ENCODE measurements at regions not wholly inside any gene's neighbourhood (a gene's known extent, or its start where the extent isn't known, plus 50 kb on each side); places are given as distances from the start of the nearest gene placed in this dataset.
"Not testable (repeated sequence)": the region's sequence is repeated elsewhere in the genome, so short reads cannot be mapped to it uniquely, and the experiment has no call there.

GRCh38 chr21:36246080-36246631 is 73.8 kb upstream of the MORC3 start:
- no peak for DNase-seq (ENCODE audit: low read depth in 2 of 2)

DNA sequence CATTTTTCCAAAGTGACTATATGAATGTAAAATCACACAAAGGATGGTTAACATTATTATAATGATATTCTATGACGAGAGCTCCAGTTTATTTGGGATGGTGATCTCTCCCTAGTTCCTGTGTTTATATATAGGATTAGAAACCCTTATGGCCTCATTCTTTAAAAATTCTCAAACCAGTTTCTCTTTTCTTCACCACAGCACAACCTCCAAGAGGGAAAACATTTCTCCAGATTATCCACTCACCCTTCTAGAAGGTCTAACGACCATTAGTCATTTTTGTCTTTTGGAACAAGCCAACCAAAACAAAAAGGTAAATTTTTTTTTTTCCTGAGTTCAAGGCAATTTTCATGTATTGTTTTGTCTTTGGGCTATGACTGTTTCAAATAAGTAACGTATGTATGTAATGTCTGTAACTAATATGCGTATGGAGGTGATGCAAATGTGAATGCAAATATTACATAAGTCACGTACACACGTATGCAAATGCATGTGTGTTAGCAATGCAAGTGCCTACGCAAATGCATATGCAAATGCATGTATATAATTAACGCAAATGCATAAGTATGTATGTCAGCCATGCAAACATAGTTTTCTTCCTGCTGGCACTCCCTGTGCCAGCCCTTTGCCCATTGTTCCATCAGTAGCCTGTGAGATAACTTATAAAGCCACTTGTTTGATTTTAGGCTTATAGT is 72.5 kb upstream of the MORC3 start:
- no peak for DNase-seq (ENCODE audit: low read depth in 2 of 2)

- DNase-seq (ENCODE audit: low read depth in 2 of 2) = no peak
Measured at GRCh38 chr21:36249576-36250422, 70.2 kb upstream of the MORC3 start.

- DNase-seq (ENCODE audit: low read depth in 2 of 2) = no peak
Measured at GRCh38 chr21:36250423-36251075, 69.4 kb upstream of the MORC3 start.

DNA sequence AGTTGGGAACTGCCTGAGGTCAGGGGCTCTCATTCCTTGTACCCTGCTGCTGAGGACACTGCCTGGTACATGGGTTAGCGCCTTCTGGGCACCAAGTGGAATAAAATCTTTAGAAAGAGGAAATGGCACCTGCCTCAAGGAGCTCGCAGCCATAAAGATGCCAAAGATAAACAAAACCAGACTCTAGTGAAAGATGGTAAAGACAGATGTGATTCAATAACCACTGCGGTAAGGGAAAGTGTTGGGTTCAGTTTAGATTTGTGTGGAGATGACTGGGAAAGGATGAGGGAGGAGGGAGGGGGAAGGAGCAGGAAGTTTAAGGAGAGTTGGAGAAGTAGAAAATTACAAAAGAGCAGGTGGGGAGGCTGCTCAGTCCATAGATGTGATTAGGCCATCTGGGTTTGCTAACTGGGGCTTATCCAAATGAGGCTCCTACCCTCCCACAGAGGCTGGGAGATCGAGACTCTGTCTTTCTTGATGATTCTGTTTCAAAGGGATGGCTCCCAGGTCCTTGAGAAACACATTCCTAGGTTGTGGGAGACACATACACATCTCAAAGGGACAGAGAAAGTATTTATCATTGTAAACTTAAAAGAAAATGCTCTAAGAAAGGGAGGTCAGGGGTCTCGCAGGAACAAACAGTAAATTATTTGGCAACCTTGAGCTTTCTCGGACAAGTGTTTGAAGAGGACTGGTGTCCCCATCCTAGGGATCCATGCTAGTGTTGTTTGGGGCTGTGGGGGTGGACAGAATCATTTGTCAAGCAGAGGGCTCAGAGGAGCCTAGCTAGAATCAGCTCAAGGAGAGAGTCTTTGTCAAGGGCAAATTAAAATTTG is 65.7 kb upstream of the MORC3 start:
- DNase-seq (ENCODE audit: low read depth in 2 of 2) = no peak

GRCh38 chr21:36255663-36256062 is 64.3 kb upstream of the MORC3 start:
- DNase-seq (ENCODE audit: low read depth in 2 of 2) = no peak

GRCh38 chr21:36257657-36258056 is 62.3 kb upstream of the MORC3 start:
- DNase-seq (ENCODE audit: low read depth in 2 of 2) = no peak

GRCh38 chr21:36260030-36260787 is 59.8 kb upstream of the MORC3 start:
- peak in 1 of 2 donors; percentile 23 for DNase-seq (ENCODE audit: low read depth in 2 of 2)

- DNase-seq (ENCODE audit: low read depth in 2 of 2) = no peak
Measured at GRCh38 chr21:36260802-36261201, 59.2 kb upstream of the MORC3 start.

- DNase-seq (ENCODE audit: low read depth in 2 of 2) = no peak
Measured at GRCh38 chr21:36261459-36261858, 58.5 kb upstream of the MORC3 start.

GRCh38 chr21:36263797-36264196 is 56.2 kb upstream of the MORC3 start:
- DNase-seq (ENCODE audit: low read depth in 2 of 2) = no peak

DNA sequence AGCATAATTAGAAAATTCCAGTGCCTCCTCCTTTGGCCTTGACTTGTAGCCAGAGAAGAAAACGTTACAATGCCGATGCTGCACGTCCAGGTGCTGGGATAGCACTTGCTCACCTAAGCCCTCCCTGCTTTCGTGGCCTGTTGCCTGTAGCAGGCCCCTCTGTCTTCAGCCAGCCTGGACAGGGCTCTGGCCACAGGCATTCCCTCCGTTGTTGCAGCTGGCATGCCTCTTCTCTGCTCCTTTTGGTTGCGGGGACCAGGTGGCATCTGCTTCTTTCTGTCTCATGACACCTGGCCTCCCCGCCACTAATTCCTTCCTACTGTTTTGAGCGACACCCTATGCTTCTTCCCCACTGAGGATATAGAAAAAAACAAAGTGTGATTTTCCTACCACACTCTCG is 54.6 kb upstream of the MORC3 start:
- DNase-seq (ENCODE audit: low read depth in 2 of 2) = no peak

GRCh38 chr21:36267828-36268227 is 52.2 kb upstream of the MORC3 start:
- DNase-seq (ENCODE audit: low read depth in 2 of 2) = not testable (repeated sequence)

DNA sequence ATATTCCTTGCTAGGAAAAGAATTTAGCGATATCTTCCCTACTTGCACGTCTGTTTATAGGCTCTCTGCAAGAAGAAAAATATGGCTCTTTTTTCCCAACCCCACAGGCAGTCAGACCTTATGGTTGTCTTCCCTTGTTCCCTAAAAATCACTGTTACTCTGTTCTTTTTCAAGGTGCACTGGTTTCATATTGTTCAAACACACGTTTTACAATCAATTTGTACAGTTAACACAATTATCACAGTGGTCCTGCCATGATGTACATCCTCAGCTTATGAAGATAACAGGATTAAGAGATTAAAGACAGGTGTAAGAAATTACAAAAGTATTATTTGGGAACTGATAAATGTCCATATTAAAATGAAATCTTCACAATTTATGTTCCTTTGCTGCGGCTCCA is 51.7 kb upstream of the MORC3 start:
- not testable (repeated sequence) for DNase-seq (ENCODE audit: low read depth in 2 of 2)

Data from stimulated activated CD8-positive, alpha-beta memory T cell treated with anti-CD3 and anti-CD28 coated beads, Interleukin-7, amount 100 ng/mL, for 4 hours (primary cell).